ENCODE measurements at regions not wholly inside any gene's neighbourhood (a gene's known extent, or its start where the extent isn't known, plus 50 kb on each side); places are given as distances from the start of the nearest gene placed in this dataset.
A peak's percentile ranks its signal among the peaks of the same experiment; 100 is the strongest.
"Not testable (repeated sequence)": the region's sequence is repeated elsewhere in the genome, so short reads cannot be mapped to it uniquely, and the experiment has no call there.

GRCh38 chr2:18304849-18305248 lies 255.6 kb downstream of the RDH14 start:
- no peak for DNase-seq

DNA sequence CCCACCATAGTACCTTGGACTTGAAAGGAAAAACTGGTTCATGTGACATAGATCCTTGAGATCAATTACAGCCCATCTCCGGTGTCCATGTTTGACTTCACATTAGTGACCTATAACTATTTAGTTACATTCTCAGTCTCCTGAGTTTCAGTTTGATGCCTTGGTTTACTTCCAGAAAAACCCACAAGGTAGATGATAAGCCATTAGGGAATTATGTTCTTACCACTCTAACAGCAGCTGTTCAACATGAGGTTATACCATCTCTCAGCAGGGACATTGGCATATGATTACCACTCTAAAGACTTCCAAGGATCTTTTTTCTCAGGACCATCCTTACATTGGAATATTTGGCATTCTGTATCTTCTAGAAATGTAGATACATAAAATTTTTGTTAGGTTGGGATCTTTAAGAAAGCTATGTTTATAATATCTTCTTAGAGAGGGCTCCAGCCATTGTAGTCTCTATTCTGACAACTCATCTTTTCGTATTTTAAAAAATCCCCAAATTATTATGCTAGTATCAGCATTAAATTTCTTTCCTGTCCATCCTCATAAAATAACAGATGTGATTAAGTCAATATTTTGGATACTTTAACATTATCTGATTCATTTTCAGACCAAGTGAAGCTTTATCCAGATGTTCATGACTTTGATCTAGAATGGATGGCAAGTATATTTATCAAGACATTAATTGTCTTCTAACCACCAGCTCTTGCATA lies 258.9 kb downstream of the RDH14 start:
- no peak for DNase-seq

GRCh38 chr2:18299423-18300212 lies 260.8 kb downstream of the RDH14 start:
- DNase-seq: peak; percentile 96

DNA sequence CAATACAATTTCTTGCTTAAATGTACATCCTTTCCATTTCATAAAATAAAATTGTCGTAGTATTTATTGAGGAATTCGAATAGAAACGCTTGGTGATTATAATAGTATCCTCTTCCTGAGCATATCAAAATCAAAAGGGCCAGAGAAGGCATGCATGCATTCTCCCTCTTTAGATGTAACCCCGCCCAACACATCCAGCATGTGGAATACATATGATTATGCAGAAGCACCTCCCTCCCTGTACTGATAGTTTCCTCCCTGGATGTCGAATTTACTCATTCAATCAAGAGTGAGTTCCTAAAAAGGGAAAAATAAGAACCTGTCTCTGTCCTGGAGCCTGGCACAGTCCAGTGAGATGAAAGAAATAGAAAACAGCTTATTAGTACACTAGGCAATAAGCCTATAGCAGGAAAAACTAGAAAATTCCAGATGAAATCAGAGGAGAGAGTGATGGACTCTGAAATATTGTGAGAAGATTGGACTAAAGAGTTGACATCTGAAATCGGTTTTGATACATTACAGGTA lies 262.9 kb downstream of the RDH14 start:
- peak; percentile 12 for DNase-seq

- DNase-seq: no peak
Measured at GRCh38 chr2:18290386-18290785, 270.1 kb downstream of the RDH14 start.

DNA sequence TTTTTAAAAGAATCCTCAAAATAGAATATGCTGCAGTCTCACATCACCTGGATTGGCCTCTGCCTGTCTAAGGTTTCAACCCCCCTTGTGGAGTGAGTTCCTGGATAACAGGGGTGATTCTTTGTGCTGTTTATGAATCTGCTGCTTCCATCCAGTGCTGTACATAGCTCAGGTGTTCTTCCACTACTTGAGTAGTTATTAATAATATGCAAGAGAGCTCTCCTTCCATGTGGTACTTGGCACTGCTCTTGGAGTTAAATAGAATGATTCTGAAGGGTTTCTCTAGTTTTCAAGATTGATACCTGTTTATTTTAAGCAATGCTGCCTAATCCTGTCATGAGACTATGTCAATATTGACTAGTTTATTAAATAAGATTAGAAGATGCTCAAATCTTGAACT lies 273.6 kb downstream of the RDH14 start:
- DNase-seq: no peak

- DNase-seq: no peak
Measured at GRCh38 chr2:18284331-18284730, 276.1 kb downstream of the RDH14 start.

- DNase-seq: no peak
Measured at GRCh38 chr2:18282026-18282425, 278.4 kb downstream of the RDH14 start.

GRCh38 chr2:18276583-18277075 lies 283.8 kb downstream of the RDH14 start:
- DNase-seq: no peak

- no peak for DNase-seq
Measured at GRCh38 chr2:18273205-18273604, 287.2 kb downstream of the RDH14 start.

DNA sequence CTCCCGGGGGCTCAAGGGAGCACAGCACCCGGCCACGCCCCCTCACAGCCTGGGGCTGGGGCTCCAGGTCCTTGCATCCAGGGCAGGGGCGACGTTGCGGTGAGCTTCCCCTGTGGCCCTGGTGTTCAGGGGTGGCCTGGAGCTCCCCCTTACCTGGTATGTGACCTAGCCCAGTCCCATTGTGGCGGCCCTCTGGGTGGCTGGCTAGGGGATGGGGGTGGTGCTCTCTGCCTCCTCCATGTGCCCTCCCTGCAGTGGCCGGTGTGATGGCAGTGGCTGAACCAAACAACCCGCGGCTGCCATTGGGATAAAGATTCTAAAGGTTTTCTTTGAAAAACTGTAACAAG lies 288.3 kb downstream of the RDH14 start:
- DNase-seq: no peak

GRCh38 chr2:18271370-18272147 lies 288.9 kb downstream of the RDH14 start:
- DNase-seq: no peak

DNA sequence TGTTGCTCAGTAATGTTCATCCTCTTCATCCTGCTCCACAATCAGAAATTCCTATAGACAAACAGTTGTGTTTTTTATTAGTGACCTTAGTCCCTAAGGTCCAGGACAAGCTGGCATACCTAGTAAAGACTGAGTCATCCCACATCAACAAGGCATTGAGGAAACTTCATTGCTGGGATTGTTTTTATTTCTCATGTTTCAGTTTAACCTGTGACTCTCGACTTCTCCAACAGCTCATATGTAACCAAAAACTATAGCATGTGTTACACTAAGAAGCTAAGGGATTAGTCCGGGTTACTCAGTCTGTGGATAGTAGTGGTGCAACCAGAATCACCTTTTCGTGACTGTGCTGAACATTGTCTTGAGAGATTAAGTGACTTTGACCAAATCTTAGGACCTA lies 292.1 kb downstream of the RDH14 start:
- no peak for DNase-seq

DNA sequence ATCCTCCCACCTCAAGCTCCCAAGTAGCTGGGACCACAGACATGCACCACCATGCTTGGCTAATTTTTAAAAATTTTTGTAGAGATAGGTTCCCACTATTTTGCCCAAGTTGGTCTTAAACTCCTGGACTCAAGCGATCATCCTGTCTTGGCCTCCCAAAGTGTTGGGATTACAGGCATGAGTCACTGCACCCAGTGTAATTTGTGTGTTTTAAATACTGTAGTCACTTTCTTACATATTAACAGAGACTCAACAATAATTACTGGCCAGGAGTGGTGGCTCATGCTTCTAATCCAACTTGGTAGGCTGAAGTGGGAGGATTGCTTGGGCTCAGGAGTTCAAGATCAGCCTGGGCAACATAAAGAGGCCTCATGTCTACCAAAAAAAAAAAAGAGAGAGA lies 293.0 kb downstream of the RDH14 start:
- no peak for DNase-seq

DNA sequence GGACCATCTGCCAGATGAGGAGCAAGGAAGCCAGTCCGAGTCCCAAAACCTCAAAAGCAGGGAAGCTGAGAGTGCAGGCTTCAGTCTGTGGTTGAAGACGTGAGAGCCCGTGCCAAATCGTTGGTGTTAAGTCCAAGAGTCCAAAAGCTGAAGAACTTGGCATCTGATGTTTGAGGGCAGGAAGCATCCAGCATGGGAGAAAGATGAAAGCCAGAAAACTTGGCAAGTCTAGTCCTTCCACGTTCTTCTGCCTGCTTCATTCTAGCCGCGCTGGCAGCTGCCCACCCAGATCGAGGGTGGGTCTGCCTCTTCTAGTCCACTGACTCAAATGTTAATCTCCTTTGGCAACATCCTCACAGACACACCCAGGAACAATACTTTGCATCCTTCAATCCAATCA lies 293.8 kb downstream of the RDH14 start:
- DNase-seq: not testable (repeated sequence)

GRCh38 chr2:18265614-18266586 lies 294.6 kb downstream of the RDH14 start:
- DNase-seq: no peak

- DNase-seq: peak; percentile 45
Measured at GRCh38 chr2:18262601-18263000, 297.9 kb downstream of the RDH14 start.

DNA sequence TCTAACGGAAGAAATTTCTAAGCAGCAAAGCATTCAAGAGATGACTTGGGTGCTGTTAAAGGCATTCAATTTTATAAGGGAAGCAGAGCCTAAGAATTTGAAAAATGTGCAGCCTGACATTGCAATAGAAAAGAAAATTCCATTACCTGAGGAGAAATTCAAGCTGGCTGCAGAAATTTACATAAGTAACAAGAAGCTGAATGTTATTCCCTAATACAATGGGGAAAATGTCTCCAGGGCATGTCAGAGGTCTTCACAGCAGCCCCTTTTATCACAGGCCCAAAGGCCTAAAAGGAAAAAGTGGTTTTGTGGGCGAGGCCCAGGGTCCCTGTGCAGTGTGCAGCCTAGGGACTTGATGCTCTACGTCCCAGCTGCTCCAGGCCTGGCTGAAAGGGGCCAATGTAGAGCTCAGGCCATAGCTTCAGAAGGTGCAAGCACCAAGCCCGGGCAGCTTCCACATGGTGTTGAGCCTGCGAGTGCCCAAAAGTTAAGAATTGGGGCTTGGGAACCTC lies 306.7 kb downstream of the RDH14 start:
- DNase-seq: no peak

- DNase-seq: no peak
Measured at GRCh38 chr2:18251486-18251885, 309.0 kb downstream of the RDH14 start.

GRCh38 chr2:18247282-18248110 lies 313.0 kb downstream of the RDH14 start:
- no peak for DNase-seq

- DNase-seq: peak; percentile 18
Measured at GRCh38 chr2:18245375-18245774, 315.1 kb downstream of the RDH14 start.
